ENCODE measurements at regions not wholly inside any gene's neighbourhood (a gene's known extent, or its start where the extent isn't known, plus 50 kb on each side); places are given as distances from the start of the nearest gene placed in this dataset.

- no peak for TF ChIP-seq POLR2A (IDR thresholded peaks at IDR 0.05; ENCODE audit: low read depth, low read length)
- TF ChIP-seq POLR2AphosphoS5 (IDR thresholded peaks at IDR 0.05; ENCODE audit: low read depth, low read length) = no peak
Measured at GRCh38 chr5:8869932-8870331, 675.9 kb downstream of the SEMA5A start.
